Activated CD4-positive, alpha-beta T cell treated with anti-CD3 and anti-CD28 coated beads, Interleukin-2, amount 10 ng/mL, durations not matched to agents 7 days and 5 days (primary cell): ENCODE measurements at regions not wholly inside any gene's neighbourhood (a gene's known extent, or its start where the extent isn't known, plus 50 kb on each side); places are given as distances from the start of the nearest gene placed in this dataset.

ENCODE experiments used
- CTCF ChIA-PET: fragments of 350-600 bp; sonication (Branson Sonifier 250); formaldehyde crosslinking; loops from one replicate; lab custom pipeline; 2021; ENCODE audit warnings: antibody characterized with exemption; lab: Charles Lee
- POLR2A ChIA-PET: fragments of 350-600 bp; sonication (Branson Sonifier 250); formaldehyde crosslinking; loops from one replicate; lab custom pipeline; 2021; ENCODE audit warnings: antibody characterized with exemption; lab: Charles Lee
- DNase-seq: peaks from one replicate; pipeline ENCODE4 v3.0.0-alpha.2; 2020
- H3K27ac Mint-ChIP-seq: one replicate; pipeline ENCODE4 v1.8.0; 2021; ENCODE audit warnings: mild to moderate bottlenecking, moderate library complexity, mixed read lengths
- H3K27me3 Mint-ChIP-seq: one replicate; pipeline ENCODE4 v1.8.0; 2021; ENCODE audit warnings: mixed read lengths
- H3K36me3 Mint-ChIP-seq: one replicate; pipeline ENCODE4 v1.8.0; 2021; ENCODE audit warnings: low read depth, mixed read lengths
- H3K4me1 Mint-ChIP-seq: one replicate; pipeline ENCODE4 v1.8.0; 2021; ENCODE audit warnings: mixed read lengths
- H3K4me3 Mint-ChIP-seq: one replicate; pipeline ENCODE4 v1.8.0; 2021; ENCODE audit warnings: mild to moderate bottlenecking, moderate library complexity, mixed read lengths
- H3K9me3 Mint-ChIP-seq: one replicate; pipeline ENCODE4 v1.8.0; 2021; ENCODE audit warnings: mixed read lengths

DNA sequence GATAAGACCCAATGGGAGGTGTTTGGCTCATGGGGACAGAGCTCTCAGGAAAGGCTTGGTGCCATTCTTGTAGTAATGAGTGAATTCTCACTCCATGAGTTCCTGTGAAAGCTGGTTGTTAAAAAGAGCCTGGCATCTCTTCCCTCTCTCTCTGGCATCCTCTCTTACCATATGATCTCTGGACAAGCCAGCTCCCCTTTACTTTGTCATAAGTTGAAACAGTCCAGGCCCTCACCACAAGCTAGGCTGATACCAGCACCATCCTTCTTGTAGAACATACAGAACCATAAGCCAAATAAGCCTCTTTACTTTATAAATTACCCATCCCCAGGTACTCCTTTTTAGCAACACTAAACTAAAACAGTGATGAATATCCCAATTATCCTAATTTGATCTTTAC, 166.9 kb upstream of the TMC3 start:
- Mint-ChIP-seq H3K4me1 (no peaks in the 10 kb centered on the region), H3K9me3 (no peaks in the 10 kb centered on the region), H3K4me3 (no peak overlapping the region), H3K27ac (no peak overlapping the region), H3K36me3 (no peaks in the 10 kb centered on the region), H3K27me3 (peaks cover 20% of the 10 kb centered on the region)
- POLR2A ChIA-PET: no interaction called here
- CTCF ChIA-PET: no interaction called here
- DNase-seq: no peak

GRCh38 chr15:81536356-81536755, 162.3 kb upstream of the TMC3 start:
- ChIA-PET CTCF (interaction anchor here (1.1 kb wide), 1 partner anchor 21 kb away, joined by 3 read pairs; no protein-coding TSS in a partner anchor), POLR2A (no interaction called here)
- Mint-ChIP-seq H3K4me3 (no peak overlapping the region), H3K27me3 (peaks cover 20% of the 10 kb centered on the region), H3K36me3 (no peaks in the 10 kb centered on the region), H3K9me3 (no peaks in the 10 kb centered on the region), H3K27ac (no peak overlapping the region), H3K4me1 (no peaks in the 10 kb centered on the region)
- no peak for DNase-seq

GRCh38 chr15:81534124-81534523, 160.1 kb upstream of the TMC3 start:
- ChIA-PET POLR2A (no interaction called here), CTCF (no interaction called here)
- Mint-ChIP-seq H3K9me3 (no peaks in the 10 kb centered on the region), H3K4me3 (no peak overlapping the region), H3K27me3 (peaks cover 14% of the 10 kb centered on the region), H3K36me3 (no peaks in the 10 kb centered on the region), H3K27ac (no peak overlapping the region), H3K4me1 (no peaks in the 10 kb centered on the region)
- DNase-seq: no peak

DNA sequence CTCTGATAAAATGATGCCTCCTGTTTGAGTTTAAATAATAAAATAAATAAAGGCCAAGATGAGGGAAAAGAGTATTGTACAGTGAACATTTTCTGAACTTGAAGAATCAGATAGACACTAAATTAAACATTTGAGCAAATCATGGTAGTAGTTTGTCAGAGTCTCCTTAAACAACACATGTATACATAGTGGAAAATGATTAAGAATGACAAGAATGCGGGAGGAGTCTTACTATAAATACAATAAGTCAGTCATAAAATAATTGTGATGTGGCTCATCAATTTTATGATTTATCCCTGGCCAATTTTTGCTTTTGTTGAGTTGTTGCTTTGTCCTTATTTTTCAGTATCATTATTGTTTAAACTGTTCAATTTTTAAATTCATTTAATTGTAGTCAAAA, 158.0 kb upstream of the TMC3 start:
- H3K4me3 Mint-ChIP-seq: no peak overlapping the region
- no peaks in the 10 kb centered on the region for H3K4me1 Mint-ChIP-seq
- H3K27ac Mint-ChIP-seq: no peak overlapping the region
- no peak for DNase-seq
- H3K36me3 Mint-ChIP-seq: no peaks in the 10 kb centered on the region
- ChIA-PET CTCF (no interaction called here), POLR2A (no interaction called here)
- peaks cover 3% of the 10 kb centered on the region for H3K27me3 Mint-ChIP-seq
- H3K9me3 Mint-ChIP-seq: no peaks in the 10 kb centered on the region

DNA sequence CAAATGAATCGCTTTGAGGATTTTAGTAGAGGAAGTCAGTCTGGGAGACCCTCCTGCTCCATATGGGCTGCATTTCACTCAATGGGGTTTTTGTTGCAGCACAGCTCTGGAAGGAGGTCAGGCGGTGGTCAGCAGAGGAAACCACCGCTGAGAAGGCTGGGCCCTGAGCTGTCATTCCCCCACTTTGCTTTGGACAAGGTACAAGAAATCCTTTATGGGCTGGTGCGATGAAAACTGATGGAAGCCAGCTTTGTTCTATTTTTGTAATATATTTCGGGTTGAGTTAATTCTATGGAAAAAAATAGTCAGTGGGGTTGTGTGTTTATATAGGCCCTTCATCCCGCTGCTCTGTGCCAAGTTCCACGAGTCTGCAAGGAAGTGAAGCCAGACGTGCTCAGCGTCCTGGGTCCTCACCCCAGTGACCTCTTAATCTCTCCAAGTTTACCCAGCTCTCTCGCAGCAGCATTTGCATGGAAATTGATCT, 157.1 kb upstream of the TMC3 start:
- Mint-ChIP-seq H3K27ac (no peak overlapping the region), H3K36me3 (no peaks in the 10 kb centered on the region), H3K4me3 (no peak overlapping the region), H3K9me3 (no peaks in the 10 kb centered on the region), H3K27me3 (peaks cover 1% of the 10 kb centered on the region), H3K4me1 (no peaks in the 10 kb centered on the region)
- DNase-seq: no peak
- ChIA-PET CTCF (no interaction called here), POLR2A (no interaction called here)

- Mint-ChIP-seq H3K4me1 (no peaks in the 10 kb centered on the region), H3K27ac (no peak overlapping the region), H3K36me3 (no peaks in the 10 kb centered on the region), H3K9me3 (no peaks in the 10 kb centered on the region), H3K4me3 (no peak overlapping the region), H3K27me3 (peaks cover 1% of the 10 kb centered on the region)
- POLR2A ChIA-PET: no interaction called here
- no peak for DNase-seq
- CTCF ChIA-PET: no interaction called here
These were observed 156.3 kb upstream of the TMC3 start for GRCh38 chr15:81530271-81530691.

DNA sequence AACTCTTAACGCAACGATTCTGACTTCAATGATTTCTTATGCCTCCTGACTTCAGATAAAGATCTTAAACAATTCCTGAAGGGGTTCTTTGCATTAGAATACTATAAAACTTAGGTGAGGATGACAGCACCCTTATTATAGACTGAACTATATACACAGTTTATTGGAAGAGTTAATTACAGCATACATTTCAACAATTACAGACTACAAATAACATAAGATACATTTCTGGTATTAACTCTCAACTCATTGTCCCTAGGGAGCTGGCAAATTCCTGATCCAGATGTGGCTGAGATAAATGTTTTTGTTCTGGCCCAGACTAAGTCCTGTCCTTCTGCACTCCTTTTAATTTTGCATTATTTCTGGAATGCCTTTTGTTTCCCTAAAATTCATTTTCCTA, 155.5 kb upstream of the TMC3 start:
- no peak overlapping the region for H3K27ac Mint-ChIP-seq
- no peak overlapping the region for H3K4me3 Mint-ChIP-seq
- H3K27me3 Mint-ChIP-seq: peaks cover 6% of the 10 kb centered on the region
- H3K36me3 Mint-ChIP-seq: no peaks in the 10 kb centered on the region
- ChIA-PET CTCF (no interaction called here), POLR2A (no interaction called here)
- no peaks in the 10 kb centered on the region for H3K4me1 Mint-ChIP-seq
- no peak for DNase-seq
- no peaks in the 10 kb centered on the region for H3K9me3 Mint-ChIP-seq

DNA sequence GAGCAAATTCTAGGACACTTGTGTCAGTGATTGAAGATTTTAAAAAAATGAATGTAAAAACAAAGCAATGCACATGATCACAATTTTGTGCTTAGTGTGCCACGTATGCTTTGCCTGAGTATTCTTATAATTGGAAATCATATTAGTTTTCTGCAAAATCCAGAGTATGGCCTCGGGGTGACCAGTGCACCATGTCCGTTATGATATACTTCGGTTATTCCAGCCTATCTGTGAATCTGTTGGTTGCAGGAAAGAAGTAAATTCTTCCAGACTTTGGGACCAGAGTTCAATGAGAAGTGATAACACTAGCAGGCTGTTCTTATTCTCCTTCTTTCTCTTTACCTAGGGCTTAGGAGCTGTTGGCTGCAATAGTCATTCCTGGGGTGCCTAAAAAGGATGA, 152.0 kb upstream of the TMC3 start:
- Mint-ChIP-seq H3K4me3 (no peak overlapping the region), H3K27ac (no peak overlapping the region)

GRCh38 chr15:81524496-81524895, 150.5 kb upstream of the TMC3 start:
- no peaks in the 10 kb centered on the region for H3K9me3 Mint-ChIP-seq
- H3K36me3 Mint-ChIP-seq: no peaks in the 10 kb centered on the region
- peaks cover 9% of the 10 kb centered on the region for H3K27me3 Mint-ChIP-seq
- no peaks in the 10 kb centered on the region for H3K4me1 Mint-ChIP-seq
- CTCF ChIA-PET: interaction anchor here (1.1 kb wide), 1 partner anchor 13 kb away, joined by 3 read pairs; no protein-coding TSS in a partner anchor
- no peak overlapping the region for H3K27ac Mint-ChIP-seq
- no peak for DNase-seq
- H3K4me3 Mint-ChIP-seq: no peak overlapping the region
- POLR2A ChIA-PET: no interaction called here

More for the DNA sequence above, 152.0 kb upstream of the TMC3 start:
- H3K36me3 Mint-ChIP-seq: no peaks in the 10 kb centered on the region
- H3K9me3 Mint-ChIP-seq: no peaks in the 10 kb centered on the region
- DNase-seq: no peak
- H3K4me1 Mint-ChIP-seq: no peaks in the 10 kb centered on the region
- ChIA-PET CTCF (no interaction called here), POLR2A (no interaction called here)
- peaks cover 9% of the 10 kb centered on the region for H3K27me3 Mint-ChIP-seq

GRCh38 chr15:81523867-81524266, 149.9 kb upstream of the TMC3 start:
- Mint-ChIP-seq H3K4me3 (no peak overlapping the region), H3K36me3 (no peaks in the 10 kb centered on the region), H3K4me1 (no peaks in the 10 kb centered on the region), H3K27me3 (peaks cover 12% of the 10 kb centered on the region), H3K27ac (no peak overlapping the region), H3K9me3 (no peaks in the 10 kb centered on the region)
- ChIA-PET POLR2A (no interaction called here), CTCF (interaction anchor here (1.1 kb wide), 1 partner anchor 14 kb away, joined by 3 read pairs; no protein-coding TSS in a partner anchor)
- DNase-seq: no peak

GRCh38 chr15:81520480-81520879, 146.5 kb upstream of the TMC3 start:
- peaks cover 14% of the 10 kb centered on the region for H3K27me3 Mint-ChIP-seq
- no peaks in the 10 kb centered on the region for H3K4me1 Mint-ChIP-seq
- no peaks in the 10 kb centered on the region for H3K9me3 Mint-ChIP-seq
- no peak for DNase-seq
- ChIA-PET POLR2A (no interaction called here), CTCF (no interaction called here)
- H3K4me3 Mint-ChIP-seq: no peak overlapping the region
- H3K36me3 Mint-ChIP-seq: no peaks in the 10 kb centered on the region
- H3K27ac Mint-ChIP-seq: no peak overlapping the region

DNA sequence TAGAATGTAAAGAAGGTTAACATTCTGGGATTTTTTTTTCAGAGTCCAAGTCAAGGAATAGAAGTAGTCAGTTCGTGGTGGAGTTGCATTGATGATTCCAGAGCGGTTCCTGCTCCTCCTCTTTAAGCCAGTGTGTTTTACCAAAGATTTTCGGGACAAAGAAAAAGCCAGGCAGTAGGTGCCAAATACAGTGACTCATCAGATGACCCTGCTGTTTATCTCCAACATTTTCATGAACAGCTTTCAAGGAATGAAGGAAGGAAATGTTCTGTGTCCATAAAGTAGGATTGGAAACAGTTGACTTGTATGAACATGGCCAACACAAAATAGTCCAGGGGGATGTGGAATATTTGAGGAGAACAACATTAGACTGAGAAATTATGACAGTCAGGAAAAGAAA, 142.4 kb upstream of the TMC3 start:
- H3K27me3 Mint-ChIP-seq: peaks cover 11% of the 10 kb centered on the region
- H3K4me1 Mint-ChIP-seq: no peaks in the 10 kb centered on the region
- H3K4me3 Mint-ChIP-seq: no peak overlapping the region
- POLR2A ChIA-PET: no interaction called here
- no peaks in the 10 kb centered on the region for H3K36me3 Mint-ChIP-seq
- CTCF ChIA-PET: no interaction called here
- H3K27ac Mint-ChIP-seq: no peak overlapping the region
- DNase-seq: no peak
- H3K9me3 Mint-ChIP-seq: no peaks in the 10 kb centered on the region

DNA sequence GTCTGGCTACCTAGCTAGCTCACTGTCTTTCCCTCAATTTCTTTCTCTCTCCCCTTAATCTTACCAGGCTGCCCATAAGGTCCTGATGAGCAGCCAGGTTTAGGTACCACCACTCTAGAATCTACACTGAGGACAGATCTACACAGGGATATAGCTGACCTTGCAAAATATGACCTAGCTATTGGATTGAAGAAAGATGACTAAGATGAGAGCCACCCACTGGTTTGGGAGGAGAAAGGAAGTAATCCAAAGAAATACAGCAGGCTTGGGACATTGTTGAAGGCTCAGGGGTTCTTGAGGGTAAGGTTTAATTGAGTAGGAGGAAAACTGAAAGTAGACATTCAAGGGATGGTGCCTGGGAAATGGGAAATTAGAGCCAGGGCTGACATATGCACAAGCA, 142.0 kb upstream of the TMC3 start:
- H3K4me3 Mint-ChIP-seq: no peak overlapping the region
- H3K27me3 Mint-ChIP-seq: peaks cover 11% of the 10 kb centered on the region
- H3K27ac Mint-ChIP-seq: no peak overlapping the region
- H3K9me3 Mint-ChIP-seq: no peaks in the 10 kb centered on the region
- ChIA-PET POLR2A (no interaction called here), CTCF (no interaction called here)
- no peak for DNase-seq
- H3K4me1 Mint-ChIP-seq: no peaks in the 10 kb centered on the region
- no peaks in the 10 kb centered on the region for H3K36me3 Mint-ChIP-seq

- H3K27ac Mint-ChIP-seq: no peak overlapping the region
- POLR2A ChIA-PET: no interaction called here
- no peaks in the 10 kb centered on the region for H3K36me3 Mint-ChIP-seq
- H3K9me3 Mint-ChIP-seq: no peaks in the 10 kb centered on the region
- H3K4me1 Mint-ChIP-seq: no peaks in the 10 kb centered on the region
- H3K27me3 Mint-ChIP-seq: peaks cover 11% of the 10 kb centered on the region
- no peak overlapping the region for H3K4me3 Mint-ChIP-seq
- CTCF ChIA-PET: no interaction called here
- DNase-seq: no peak
These were observed 140.7 kb upstream of the TMC3 start for GRCh38 chr15:81514725-81515124.
